KMS-11 (cell line): ENCODE measurements at regions not wholly inside any gene's neighbourhood (a gene's known extent, or its start where the extent isn't known, plus 50 kb on each side); places are given as distances from the start of the nearest gene placed in this dataset.
"Not testable (repeated sequence)": the region's sequence is repeated elsewhere in the genome, so short reads cannot be mapped to it uniquely, and the experiment has no call there.

Experiments used
- H2AFZ ChIP-seq: fragments of 200-600 bp; sonication (generic); 2 replicates; pipeline ENCODE4 v1.6.1; 2016; ENCODE audit warnings: antibody characterized with exemption, mixed run types, low read depth
- H3K27ac ChIP-seq: fragments of 200-600 bp; sonication (generic); 2 replicates; pipeline ENCODE4 v1.6.1; 2016; ENCODE audit warnings: mild to moderate bottlenecking, mixed run types
- H3K27me3 ChIP-seq: fragments of 200-600 bp; sonication (generic); 2 replicates; pipeline ENCODE4 v1.6.1; 2017; ENCODE audit warnings: mild to moderate bottlenecking, low read depth, mixed run types, moderate library complexity; ENCODE audit not compliant: insufficient read depth
- H3K36me3 ChIP-seq: fragments of 200-600 bp; sonication (generic); 2 replicates; pipeline ENCODE4 v1.6.1; 2017; ENCODE audit warnings: mild to moderate bottlenecking, mixed run types; ENCODE audit not compliant: insufficient read depth
- H3K4me1 ChIP-seq: fragments of 200-600 bp; sonication (generic); 2 replicates; pipeline ENCODE4 v1.6.1; 2016; ENCODE audit warnings: mild to moderate bottlenecking, low read depth, mixed run types; ENCODE audit not compliant: poor library complexity, severe bottlenecking
- H3K4me2 ChIP-seq: fragments of 200-600 bp; sonication (generic); 2 replicates; pipeline ENCODE4 v1.7.0; 2016; ENCODE audit warnings: mild to moderate bottlenecking, mixed run types
- H3K4me3 ChIP-seq: fragments of 200-600 bp; sonication (generic); IDR thresholded peaks from 2 replicates; pipeline ENCODE4 v1.6.1; 2017; ENCODE audit warnings: low read depth, low read length, mixed read lengths; ENCODE audit not compliant: insufficient read depth
- H3K79me2 ChIP-seq: fragments of 200-600 bp; sonication (generic); 2 replicates; pipeline ENCODE4 v1.6.1; 2016; ENCODE audit warnings: low read depth, mixed run types; ENCODE audit not compliant: insufficient read depth
- H3K9ac ChIP-seq: fragments of 200-600 bp; sonication (generic); 2 replicates; pipeline ENCODE4 v1.6.1; 2016; ENCODE audit warnings: mild to moderate bottlenecking, mixed run types
- H4K20me1 ChIP-seq: fragments of 200-600 bp; sonication (generic); 2 replicates; pipeline ENCODE4 v1.6.1; 2016; ENCODE audit warnings: mild to moderate bottlenecking, mixed run types; ENCODE audit not compliant: insufficient read depth
- TF ChIP-seq, protein P1 (sequence below): fragments of 200-600 bp; sonication (generic); conservative IDR thresholded peaks from 2 replicates; pipeline ENCODE4 v1.6.1; 2017; ENCODE audit warnings: low read depth, mild to moderate bottlenecking, antibody characterized with exemption, low read length, moderate library complexity, mixed read lengths

DNA sequence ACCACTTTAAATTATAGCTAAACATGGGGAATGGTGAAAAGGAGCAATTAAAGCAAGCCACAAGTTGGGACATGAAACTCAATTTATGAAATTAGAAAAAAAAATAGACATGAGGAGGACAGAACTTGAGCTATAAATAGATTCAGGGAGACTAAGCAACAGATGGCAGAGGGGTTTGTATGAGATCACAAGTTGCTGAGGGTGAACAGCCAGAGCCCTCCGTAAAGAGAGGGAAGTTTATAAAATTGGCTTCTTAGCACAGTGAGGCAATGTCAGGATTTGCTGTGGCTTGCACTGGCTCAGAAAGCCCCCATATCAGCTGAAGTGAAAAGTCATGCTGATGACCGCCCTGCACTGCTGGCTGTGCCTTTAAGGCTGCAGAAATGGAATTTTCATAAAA is 443.4 kb upstream of the CD180 start:
- Histone ChIP-seq H3K27me3 (no peaks in the 10 kb centered on the region), H3K36me3 (no peaks in the 10 kb centered on the region), H3K4me3 (no peak overlapping the region), H3K27ac (peak overlapping the region; percentile 2; the same call in 1 of the 2 replicates), H2AFZ (peak overlapping the region; percentile 11; the same call in 1 of the 2 replicates), H3K79me2 (no peaks in the 10 kb centered on the region), H4K20me1 (no peaks in the 10 kb centered on the region), H3K9ac (no peak overlapping the region), H3K4me2 (peak overlapping the region; percentile 31), H3K4me1 (peaks cover 17% of the 10 kb centered on the region)
- TF ChIP-seq, protein P1, sequence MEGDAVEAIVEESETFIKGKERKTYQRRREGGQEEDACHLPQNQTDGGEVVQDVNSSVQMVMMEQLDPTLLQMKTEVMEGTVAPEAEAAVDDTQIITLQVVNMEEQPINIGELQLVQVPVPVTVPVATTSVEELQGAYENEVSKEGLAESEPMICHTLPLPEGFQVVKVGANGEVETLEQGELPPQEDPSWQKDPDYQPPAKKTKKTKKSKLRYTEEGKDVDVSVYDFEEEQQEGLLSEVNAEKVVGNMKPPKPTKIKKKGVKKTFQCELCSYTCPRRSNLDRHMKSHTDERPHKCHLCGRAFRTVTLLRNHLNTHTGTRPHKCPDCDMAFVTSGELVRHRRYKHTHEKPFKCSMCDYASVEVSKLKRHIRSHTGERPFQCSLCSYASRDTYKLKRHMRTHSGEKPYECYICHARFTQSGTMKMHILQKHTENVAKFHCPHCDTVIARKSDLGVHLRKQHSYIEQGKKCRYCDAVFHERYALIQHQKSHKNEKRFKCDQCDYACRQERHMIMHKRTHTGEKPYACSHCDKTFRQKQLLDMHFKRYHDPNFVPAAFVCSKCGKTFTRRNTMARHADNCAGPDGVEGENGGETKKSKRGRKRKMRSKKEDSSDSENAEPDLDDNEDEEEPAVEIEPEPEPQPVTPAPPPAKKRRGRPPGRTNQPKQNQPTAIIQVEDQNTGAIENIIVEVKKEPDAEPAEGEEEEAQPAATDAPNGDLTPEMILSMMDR = no peak

DNA sequence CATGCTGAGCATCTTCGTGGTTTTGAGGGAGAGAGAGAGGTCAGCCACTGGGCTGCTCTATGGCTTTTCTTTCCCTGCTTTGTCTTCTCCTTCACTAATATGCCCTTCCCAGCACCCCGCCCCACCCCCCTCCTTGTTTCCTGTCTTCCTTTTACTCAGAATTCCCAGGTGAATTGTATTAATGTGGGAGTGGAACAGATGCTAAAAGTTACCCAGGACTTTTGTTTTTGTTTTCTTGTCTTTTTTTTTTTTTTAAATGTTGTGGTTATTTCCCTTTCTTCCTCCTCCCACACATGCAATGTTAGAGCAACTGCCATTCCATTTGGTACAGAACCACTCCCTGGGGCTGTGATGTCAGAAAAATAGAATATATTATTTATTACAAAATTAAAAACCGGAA is 442.7 kb upstream of the CD180 start:
- no peaks in the 10 kb centered on the region for H3K27me3 ChIP-seq
- no peak overlapping the region for H3K4me3 ChIP-seq
- no peaks in the 10 kb centered on the region for H3K79me2 ChIP-seq
- H2AFZ ChIP-seq = no peak overlapping the region
- H3K36me3 ChIP-seq = no peaks in the 10 kb centered on the region
- no peaks in the 10 kb centered on the region for H4K20me1 ChIP-seq
- H3K4me2 ChIP-seq = peak overlapping the region; percentile 31
- TF ChIP-seq, protein P1 = no peak
- peaks cover 17% of the 10 kb centered on the region for H3K4me1 ChIP-seq
- H3K9ac ChIP-seq = no peak overlapping the region
- no peak overlapping the region for H3K27ac ChIP-seq

DNA sequence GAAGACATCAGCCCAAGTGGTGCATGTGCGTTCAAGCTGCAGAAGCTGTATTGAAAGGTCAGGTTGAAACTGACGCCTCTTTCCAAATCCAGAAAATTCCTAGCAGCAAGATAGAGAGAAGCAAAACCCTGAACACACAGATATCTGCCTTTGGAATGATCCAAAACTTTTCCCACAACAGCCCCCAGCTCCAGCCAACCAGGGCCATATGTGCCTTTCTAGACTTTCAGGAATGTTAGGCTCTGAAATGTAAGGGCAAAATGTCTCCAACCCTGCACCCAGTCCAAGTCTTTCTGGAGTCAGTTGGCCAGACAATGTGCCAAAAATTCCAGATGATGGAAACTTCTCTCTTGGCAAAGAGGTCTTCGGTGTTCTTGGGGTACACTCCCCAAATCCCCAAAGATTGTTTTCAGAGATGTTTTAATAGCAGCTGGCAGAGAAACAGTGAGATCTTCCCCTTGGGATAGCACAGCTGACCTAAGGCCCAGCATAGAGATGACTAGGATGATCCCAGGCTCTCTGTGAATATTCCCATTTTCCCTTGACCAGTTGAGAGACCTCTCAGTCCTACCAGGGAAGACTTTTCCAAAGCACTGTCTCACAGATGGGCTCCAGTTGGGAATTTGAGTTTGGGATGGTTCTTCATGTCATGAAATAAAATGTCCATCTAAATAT is 440.4 kb upstream of the CD180 start:
- Histone ChIP-seq H3K27me3 (no peaks in the 10 kb centered on the region), H3K27ac (no peak overlapping the region), H2AFZ (no peak overlapping the region), H3K4me2 (no peak overlapping the region), H3K4me1 (peaks cover 17% of the 10 kb centered on the region), H3K36me3 (no peaks in the 10 kb centered on the region), H3K9ac (no peak overlapping the region), H4K20me1 (no peaks in the 10 kb centered on the region), H3K79me2 (no peaks in the 10 kb centered on the region), H3K4me3 (no peak overlapping the region)
- TF ChIP-seq, protein P1 = no peak

DNA sequence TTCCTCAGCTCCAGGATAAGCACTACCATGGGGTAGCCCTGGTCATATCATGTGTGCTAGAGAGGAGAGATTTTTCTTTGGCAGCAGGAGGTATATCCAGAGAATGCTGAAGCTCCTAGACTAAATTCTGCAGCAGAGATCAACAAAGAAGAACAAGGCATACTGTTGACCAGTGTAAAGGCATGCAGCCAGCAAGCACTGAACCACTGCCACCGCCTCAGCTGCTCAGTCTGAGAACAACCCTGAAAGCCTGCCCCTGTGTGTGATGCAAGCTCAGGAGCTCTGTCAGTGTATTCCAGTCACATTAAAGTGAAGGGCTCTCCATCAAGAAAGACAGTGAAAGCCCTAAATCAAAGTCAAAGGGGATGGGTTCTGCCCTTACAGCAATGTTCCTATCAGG is 439.5 kb upstream of the CD180 start:
- peaks cover 17% of the 10 kb centered on the region for H3K4me1 ChIP-seq
- H3K4me3 ChIP-seq = no peak overlapping the region
- H3K79me2 ChIP-seq = no peaks in the 10 kb centered on the region
- H2AFZ ChIP-seq = no peak overlapping the region
- no peak overlapping the region for H3K27ac ChIP-seq
- H3K36me3 ChIP-seq = no peaks in the 10 kb centered on the region
- H3K9ac ChIP-seq = no peak overlapping the region
- H3K27me3 ChIP-seq = no peaks in the 10 kb centered on the region
- TF ChIP-seq, protein P1 = no peak
- no peak overlapping the region for H3K4me2 ChIP-seq
- H4K20me1 ChIP-seq = no peaks in the 10 kb centered on the region

DNA sequence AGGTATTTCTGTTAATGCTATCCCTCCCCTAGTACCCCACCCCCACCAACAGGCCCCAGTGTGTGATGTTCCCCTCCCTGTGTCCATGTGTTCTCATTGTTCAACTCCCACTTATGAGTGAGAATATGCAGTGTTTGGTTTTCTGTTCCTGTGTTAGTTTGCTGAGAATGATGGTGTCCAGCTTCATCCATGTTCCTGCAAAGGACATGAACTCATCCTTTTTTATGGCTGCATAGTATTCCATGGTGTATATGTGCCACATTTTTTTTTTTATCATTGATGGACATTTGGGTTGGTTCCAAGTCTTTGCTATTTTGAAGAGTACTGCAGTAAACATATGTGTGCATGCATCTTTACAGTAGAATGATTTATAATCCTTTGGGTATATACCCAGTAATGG is 430.5 kb upstream of the CD180 start:
- not testable (repeated sequence) for H3K4me2 ChIP-seq, H3K4me3 ChIP-seq, H3K36me3 ChIP-seq, H3K27me3 ChIP-seq, H2AFZ ChIP-seq, H4K20me1 ChIP-seq, H3K9ac ChIP-seq, H3K79me2 ChIP-seq, H3K27ac ChIP-seq, H3K4me1 ChIP-seq
